ENCODE measurements at regions not wholly inside any gene's neighbourhood (a gene's known extent, or its start where the extent isn't known, plus 50 kb on each side); places are given as distances from the start of the nearest gene placed in this dataset.

GRCh38 chr10:4656576-4657194 lies 169.3 kb upstream of the AKR1E2 start:
- peak; percentile 25 for DNase-seq

- no peak for DNase-seq
These were observed 170.1 kb upstream of the AKR1E2 start for GRCh38 chr10:4655879-4656278.

DNA sequence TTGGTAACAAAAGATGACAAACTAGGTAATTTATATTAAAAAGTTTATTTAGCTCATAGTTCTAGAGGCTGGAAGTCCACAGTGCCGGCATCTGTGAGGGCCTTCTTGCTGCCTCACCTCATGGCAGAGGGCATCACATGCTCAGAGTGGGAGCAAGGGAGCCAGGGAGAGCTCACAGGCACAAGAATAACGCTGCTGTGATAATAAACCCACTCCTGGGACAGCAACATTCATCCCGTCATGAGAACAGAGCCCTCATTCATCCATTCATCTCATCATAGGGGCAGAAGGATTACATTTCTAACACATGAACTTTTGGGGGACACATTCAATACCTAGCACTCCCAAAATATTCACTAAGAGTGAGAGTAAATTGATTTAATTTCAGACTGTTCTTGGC lies 170.6 kb upstream of the AKR1E2 start:
- no peak for DNase-seq

- no peak for DNase-seq
These were observed 171.5 kb upstream of the AKR1E2 start for GRCh38 chr10:4654496-4654895.

DNA sequence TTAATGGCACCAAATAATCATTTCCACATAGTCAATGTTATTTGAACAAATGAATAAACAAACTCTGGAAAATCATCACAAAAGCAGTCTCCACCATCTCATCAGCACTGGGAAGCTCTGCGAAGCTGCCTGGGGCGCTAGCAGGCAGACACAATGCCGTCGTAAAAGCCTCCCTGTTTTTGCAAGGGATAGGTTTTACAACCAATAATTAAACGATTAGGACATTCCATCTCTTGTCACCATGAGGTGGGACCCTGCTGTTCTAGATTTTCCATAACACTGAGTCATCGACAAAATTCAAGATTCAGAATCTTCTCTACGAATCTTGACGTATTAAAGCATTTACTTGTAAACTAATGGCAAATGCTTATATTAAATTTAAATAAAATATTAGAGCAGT lies 172.8 kb upstream of the AKR1E2 start:
- no peak for DNase-seq

DNA sequence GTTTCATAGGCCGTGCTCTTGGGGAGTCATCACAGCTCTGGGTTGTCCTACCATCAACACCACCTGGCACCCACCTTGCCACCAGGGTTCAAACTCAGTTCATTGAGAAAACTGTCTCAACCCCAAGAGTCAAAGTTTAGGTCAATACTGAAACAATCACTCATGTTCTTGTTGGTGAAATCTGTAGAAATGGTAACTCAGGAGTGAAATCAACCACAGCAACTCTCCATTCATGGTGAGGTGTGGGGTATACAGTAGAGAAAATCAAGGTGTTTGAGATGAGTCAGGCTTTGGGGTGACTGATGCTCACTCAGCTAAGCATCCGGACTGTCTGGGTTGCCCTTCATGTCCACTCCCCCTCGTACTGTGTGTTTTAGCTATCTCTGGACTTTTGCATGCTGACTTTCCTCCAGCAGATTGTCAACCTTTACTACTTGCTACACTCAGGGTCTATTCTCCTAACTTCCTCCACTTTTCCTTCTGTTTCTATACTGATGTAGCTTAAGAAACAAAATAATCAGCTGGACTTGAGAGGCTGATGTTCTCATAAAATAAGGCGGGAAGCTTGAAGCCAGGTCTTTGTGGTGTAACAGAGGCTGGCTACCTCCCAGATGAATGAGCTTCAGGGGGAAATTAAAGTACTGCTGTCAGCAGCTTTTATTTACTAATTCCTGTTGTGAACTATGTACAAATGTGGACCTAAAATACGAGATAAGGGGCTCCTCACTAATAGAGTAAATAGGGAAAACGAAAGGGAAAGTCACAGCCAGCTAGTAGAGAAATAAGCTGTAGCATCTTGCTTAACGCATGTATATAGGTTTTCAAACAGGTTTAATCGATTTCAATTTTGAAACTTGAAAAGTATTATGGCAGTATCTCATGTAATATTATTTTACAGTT lies 173.6 kb upstream of the AKR1E2 start:
- no peak for DNase-seq

GRCh38 chr10:4651404-4652037 lies 174.5 kb upstream of the AKR1E2 start:
- no peak for DNase-seq

DNA sequence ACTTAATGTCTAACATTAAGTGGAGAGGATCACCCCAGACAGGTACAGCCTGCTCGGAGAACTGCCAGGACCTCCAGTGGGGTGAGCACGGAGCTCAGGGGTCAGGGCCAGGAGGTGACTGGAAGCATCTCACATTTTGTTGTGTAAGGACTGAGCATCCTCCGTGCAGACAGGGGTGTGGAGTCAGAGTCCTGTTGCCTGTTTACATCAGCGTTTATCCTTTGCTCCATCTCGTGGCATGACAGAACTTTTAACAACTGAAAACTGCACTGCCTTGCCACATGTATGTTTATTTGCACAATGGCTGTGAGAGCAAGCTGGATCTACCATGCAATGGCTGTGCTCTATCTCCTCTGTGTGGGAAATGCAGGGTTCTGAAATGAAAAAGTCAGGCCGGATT lies 175.4 kb upstream of the AKR1E2 start:
- no peak for DNase-seq

GRCh38 chr10:4649886-4650508 lies 176.0 kb upstream of the AKR1E2 start:
- DNase-seq = no peak

DNA sequence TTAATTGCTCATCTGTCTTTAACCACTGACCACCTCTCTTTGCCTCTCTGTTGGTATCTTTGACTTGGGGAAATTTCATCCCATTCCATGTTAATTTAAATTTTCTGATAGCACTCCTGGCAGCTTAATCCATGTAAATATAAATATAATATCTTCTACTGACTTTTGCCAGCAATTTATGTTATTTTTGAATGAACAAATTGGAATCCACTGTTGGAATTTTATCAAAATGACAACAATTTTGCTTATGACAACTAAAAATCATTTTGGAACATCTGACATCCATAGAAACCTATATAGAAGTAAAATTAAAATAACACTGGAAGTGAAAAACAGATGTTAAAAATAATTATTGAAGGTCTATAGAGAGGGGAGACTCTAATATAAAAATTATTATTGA lies 176.5 kb upstream of the AKR1E2 start:
- no peak for DNase-seq

- DNase-seq = no peak
These were observed 177.0 kb upstream of the AKR1E2 start for GRCh38 chr10:4648999-4649398.

- DNase-seq = no peak
These were observed 178.8 kb upstream of the AKR1E2 start for GRCh38 chr10:4647109-4647785.

- no peak for DNase-seq
These were observed 179.5 kb upstream of the AKR1E2 start for GRCh38 chr10:4646547-4646946.

- DNase-seq = no peak
These were observed 180.2 kb upstream of the AKR1E2 start for GRCh38 chr10:4645836-4646235.

GRCh38 chr10:4643471-4643870 lies 182.5 kb upstream of the AKR1E2 start:
- no peak for DNase-seq

GRCh38 chr10:4639960-4640359 lies 186.0 kb upstream of the AKR1E2 start:
- no peak for DNase-seq

DNA sequence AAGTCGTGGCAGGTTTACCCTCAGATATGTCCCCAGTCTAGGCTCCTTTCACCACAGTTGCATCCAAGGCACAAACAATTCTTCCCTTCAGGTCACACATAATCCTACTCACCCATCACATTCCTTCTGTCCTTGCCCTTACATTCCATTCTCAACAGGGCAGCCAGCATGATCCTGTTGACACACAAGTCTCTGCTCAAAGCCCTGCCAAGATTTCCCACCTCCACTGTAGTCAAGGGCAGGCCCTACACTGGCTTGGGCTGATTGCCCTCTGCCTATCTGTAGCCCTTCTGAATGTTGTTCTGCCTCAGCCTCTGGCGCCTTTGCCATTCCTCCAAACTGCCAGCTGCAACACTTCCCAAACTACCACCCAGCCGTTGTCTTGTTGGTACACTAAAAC lies 187.9 kb upstream of the AKR1E2 start:
- no peak for DNase-seq

DNA sequence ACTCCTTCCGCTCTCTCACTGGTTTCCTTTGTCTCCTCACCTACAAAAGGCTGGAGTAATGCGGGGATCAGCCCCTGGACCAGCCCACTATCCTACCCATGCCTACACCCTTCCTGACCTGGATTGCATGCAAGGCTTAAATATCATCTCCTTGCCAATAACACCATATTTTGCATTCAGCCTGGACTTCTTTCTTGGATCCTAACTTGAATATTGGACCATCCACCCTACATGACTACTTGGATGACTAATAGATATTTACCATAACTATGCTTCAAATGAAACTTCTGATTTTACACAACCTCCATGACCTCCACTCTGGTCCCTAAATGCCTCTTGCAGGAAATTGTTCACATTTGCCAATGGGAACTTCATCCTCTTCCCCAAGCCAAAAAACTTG lies 188.3 kb upstream of the AKR1E2 start:
- DNase-seq = no peak

GRCh38 chr10:4635883-4636282 lies 190.1 kb upstream of the AKR1E2 start:
- DNase-seq = no peak

DNA sequence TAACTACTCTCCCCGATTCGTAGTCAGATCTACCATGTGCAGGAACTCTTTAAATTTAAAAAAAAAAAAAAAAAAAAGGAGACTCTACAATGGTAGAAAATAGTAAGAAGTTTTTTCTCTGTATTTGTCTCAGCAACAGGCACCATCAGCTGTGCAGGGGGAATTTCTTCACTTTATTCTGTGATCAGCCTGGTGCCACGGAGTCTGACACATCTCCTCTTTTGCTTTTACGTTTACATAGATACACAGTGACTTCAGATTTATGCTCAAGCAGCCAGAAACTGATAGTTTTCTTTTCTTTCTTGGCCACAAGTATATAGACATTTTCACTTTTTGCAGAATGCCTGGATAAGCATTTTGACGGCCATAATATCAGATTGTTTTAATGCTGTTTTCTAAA lies 190.6 kb upstream of the AKR1E2 start:
- DNase-seq = no peak

DNA sequence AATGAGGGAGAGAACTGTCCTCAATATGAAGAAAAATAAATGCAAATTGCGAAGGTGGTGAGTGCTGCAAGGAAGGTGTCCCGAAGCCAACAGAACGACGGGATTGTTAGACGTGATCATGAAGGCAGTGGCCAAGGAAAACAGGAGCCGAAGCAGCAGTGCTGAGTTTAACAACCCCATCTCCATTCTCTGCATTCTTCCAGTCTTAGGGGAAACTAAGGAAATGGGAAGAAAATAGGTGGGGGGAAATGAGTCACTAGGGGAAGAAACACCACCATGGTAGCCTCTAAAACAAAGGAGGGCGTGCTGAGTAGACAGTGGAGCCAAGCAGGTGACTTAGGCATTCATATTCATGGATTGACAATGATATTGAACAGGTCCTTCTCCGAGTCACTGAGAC lies 192.2 kb upstream of the AKR1E2 start:
- DNase-seq = no peak

- no peak for DNase-seq
These were observed 192.8 kb upstream of the AKR1E2 start for GRCh38 chr10:4633186-4633585.

DNA sequence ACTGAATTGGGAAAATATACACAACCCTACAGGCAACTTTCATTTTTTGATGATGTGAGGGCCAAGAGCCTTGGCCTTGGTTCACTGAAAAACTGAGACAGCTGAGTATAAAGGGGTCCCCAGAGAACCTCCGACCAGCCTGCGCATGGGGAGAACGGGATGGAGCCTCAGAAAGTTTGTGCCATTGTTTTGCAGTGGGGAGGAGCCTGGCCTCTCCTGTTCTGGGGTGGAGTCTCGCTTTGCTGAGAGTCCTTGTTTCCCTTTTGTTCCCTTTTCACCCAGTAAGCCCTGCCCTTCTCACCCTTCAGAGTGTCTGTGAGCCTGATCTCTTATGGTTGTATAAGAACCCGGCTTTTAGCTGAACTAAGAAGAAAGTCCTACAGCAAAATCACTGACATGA lies 193.2 kb upstream of the AKR1E2 start:
- no peak for DNase-seq

All from activated CD4-positive, alpha-beta T cell treated with anti-CD3 and anti-CD28 coated beads for 1 hour (primary cell).